Neural progenitor cell (in vitro differentiated cells): ENCODE measurements at regions not wholly inside any gene's neighbourhood (a gene's known extent, or its start where the extent isn't known, plus 50 kb on each side); places are given as distances from the start of the nearest gene placed in this dataset.

Experiments
- DNase-seq: peaks from one replicate; pipeline ENCODE4 v3.0.0-alpha.2; 2016; ENCODE audit warnings: low spot score
- H2AFZ ChIP-seq: fragments of 200-600 bp; sonication (generic); replicated peaks from 2 replicates; pipeline ENCODE4 v1.6.1; 2016; ENCODE audit warnings: antibody characterized with exemption
- H3F3A ChIP-seq: fragments of 200-600 bp; sonication (generic); 2 replicates; pipeline ENCODE4 v1.6.1; 2016; ENCODE audit warnings: antibody characterized with exemption, low read depth
- H3K27ac ChIP-seq: fragments of 200-600 bp; sonication (generic); 2 replicates; pipeline ENCODE4 v1.5.1; 2016; ENCODE audit warnings: mild to moderate bottlenecking
- H3K27me3 ChIP-seq: fragments of 200-600 bp; sonication (generic); 2 replicates; pipeline ENCODE4 v1.6.1; 2016; ENCODE audit warnings: mild to moderate bottlenecking, moderate library complexity
- H3K36me3 ChIP-seq: fragments of 200-600 bp; sonication (generic); 2 replicates; pipeline ENCODE4 v1.5.1; 2016
- H3K4me1 ChIP-seq: fragments of 200-600 bp; sonication (generic); 2 replicates; pipeline ENCODE4 v1.6.1; 2016; ENCODE audit warnings: mixed run types
- H3K4me2 ChIP-seq: fragments of 200-600 bp; sonication (generic); 2 replicates; pipeline ENCODE4 v1.6.1; 2016
- H3K4me3 ChIP-seq: fragments of 200-600 bp; sonication (generic); 2 replicates; pipeline ENCODE4 v1.5.1; 2016
- H3K79me2 ChIP-seq: fragments of 200-600 bp; sonication (generic); 2 replicates; pipeline ENCODE4 v1.6.1; 2016; ENCODE audit warnings: low read depth
- H3K9ac ChIP-seq: fragments of 200-600 bp; sonication (generic); 2 replicates; pipeline ENCODE4 v1.6.1; 2016
- H3K9me3 ChIP-seq: fragments of 200-600 bp; sonication (generic); 2 replicates; pipeline ENCODE4 v1.5.1; 2016; ENCODE audit warnings: low read depth
- H4K20me1 ChIP-seq: fragments of 200-600 bp; sonication (generic); 2 replicates; pipeline ENCODE4 v1.6.1; 2016; ENCODE audit warnings: low read depth
- H3K27ac Mint-ChIP-seq: 3 replicates; pipeline ENCODE4 v1.8.0; 2021; ENCODE audit warnings: mixed read lengths
- H3K27me3 Mint-ChIP-seq: 2 replicates; pipeline ENCODE4 v1.8.0; 2022; ENCODE audit warnings: low read depth, mild to moderate bottlenecking, inconsistent platforms, moderate library complexity, mixed read lengths; ENCODE audit not compliant: insufficient read depth
- H3K36me3 Mint-ChIP-seq: 3 replicates; pipeline ENCODE4 v1.8.0; 2021; ENCODE audit warnings: mixed read lengths
- H3K4me1 Mint-ChIP-seq: 3 replicates; pipeline ENCODE4 v1.8.0; 2021; ENCODE audit warnings: mixed read lengths
- H3K4me3 Mint-ChIP-seq: 3 replicates; pipeline ENCODE4 v1.8.0; 2021; ENCODE audit warnings: mild to moderate bottlenecking, moderate library complexity, mixed read lengths
- H3K9me3 Mint-ChIP-seq: 3 replicates; pipeline ENCODE4 v1.8.0; 2020; ENCODE audit warnings: mixed read lengths
- EZH2 ChIP-seq: fragments of 200-600 bp; sonication (generic); IDR thresholded peaks from 2 replicates; pipeline ENCODE4 v1.6.1; 2017; ENCODE audit warnings: antibody characterized with exemption, mild to moderate bottlenecking, moderate library complexity
- EZH2phosphoT487 ChIP-seq: fragments of 200-600 bp; sonication (generic); IDR thresholded peaks from 2 replicates; pipeline ENCODE4 v1.6.1; 2017; ENCODE audit warnings: antibody characterized with exemption
- TF ChIP-seq, protein P1 (sequence below): fragments of 200-600 bp; sonication (generic); IDR thresholded peaks from 2 replicates; pipeline ENCODE4 v1.5.1; 2017; ENCODE audit warnings: antibody characterized with exemption, mild to moderate bottlenecking

DNA sequence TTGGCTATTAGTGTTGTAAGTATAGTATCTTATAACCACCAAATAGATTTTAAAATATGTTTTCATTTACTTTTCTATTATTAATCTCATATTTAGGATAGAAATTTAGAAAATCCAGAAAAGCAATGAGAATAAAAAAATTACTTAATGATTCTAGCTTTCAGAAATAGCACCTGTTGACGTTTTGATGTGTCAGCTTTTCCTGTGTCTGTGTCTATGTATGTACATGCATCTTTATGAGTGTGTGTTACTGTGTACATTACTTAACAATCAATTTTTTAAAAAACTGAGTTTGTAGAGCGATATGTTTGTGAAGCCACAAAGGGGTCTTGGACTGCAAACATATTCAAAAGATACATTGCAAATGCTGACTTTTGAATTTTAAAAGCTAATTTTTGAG is 526.9 kb downstream of the BCKDHB start:
- H3K27me3 ChIP-seq, result no peaks in the 10 kb centered on the region
- H3K36me3 ChIP-seq, result no peaks in the 10 kb centered on the region
- no peak overlapping the region for H3K9ac ChIP-seq
- H3K79me2 ChIP-seq, result no peaks in the 10 kb centered on the region
- H3K9me3 Mint-ChIP-seq, result peaks cover 6% of the 10 kb centered on the region
- no peak overlapping the region for H3K4me3 ChIP-seq
- no peak overlapping the region for H3K27ac ChIP-seq
- H3K36me3 Mint-ChIP-seq, result no peaks in the 10 kb centered on the region
- H3K27me3 Mint-ChIP-seq, result peaks cover 5% of the 10 kb centered on the region
- H3K4me1 ChIP-seq, result no peaks in the 10 kb centered on the region
- H3K4me1 Mint-ChIP-seq, result peaks cover under 1% of the 10 kb centered on the region
- no peaks in the 10 kb centered on the region for H3K9me3 ChIP-seq
- H3K4me3 Mint-ChIP-seq, result no peak overlapping the region
- H3F3A ChIP-seq, result no peaks in the 10 kb centered on the region
- no peak overlapping the region for H3K4me2 ChIP-seq
- H2AFZ ChIP-seq, result no peak overlapping the region
- TF ChIP-seq EZH2 (no peak), EZH2phosphoT487 (no peak)
- TF ChIP-seq, protein P1, sequence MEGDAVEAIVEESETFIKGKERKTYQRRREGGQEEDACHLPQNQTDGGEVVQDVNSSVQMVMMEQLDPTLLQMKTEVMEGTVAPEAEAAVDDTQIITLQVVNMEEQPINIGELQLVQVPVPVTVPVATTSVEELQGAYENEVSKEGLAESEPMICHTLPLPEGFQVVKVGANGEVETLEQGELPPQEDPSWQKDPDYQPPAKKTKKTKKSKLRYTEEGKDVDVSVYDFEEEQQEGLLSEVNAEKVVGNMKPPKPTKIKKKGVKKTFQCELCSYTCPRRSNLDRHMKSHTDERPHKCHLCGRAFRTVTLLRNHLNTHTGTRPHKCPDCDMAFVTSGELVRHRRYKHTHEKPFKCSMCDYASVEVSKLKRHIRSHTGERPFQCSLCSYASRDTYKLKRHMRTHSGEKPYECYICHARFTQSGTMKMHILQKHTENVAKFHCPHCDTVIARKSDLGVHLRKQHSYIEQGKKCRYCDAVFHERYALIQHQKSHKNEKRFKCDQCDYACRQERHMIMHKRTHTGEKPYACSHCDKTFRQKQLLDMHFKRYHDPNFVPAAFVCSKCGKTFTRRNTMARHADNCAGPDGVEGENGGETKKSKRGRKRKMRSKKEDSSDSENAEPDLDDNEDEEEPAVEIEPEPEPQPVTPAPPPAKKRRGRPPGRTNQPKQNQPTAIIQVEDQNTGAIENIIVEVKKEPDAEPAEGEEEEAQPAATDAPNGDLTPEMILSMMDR, result no peak
- no peak for DNase-seq
- H4K20me1 ChIP-seq, result no peaks in the 10 kb centered on the region
- H3K27ac Mint-ChIP-seq, result no peak overlapping the region

- Histone ChIP-seq H3K4me3 (no peak overlapping the region), H3K27ac (no peak overlapping the region), H3K9me3 (no peaks in the 10 kb centered on the region), H2AFZ (no peak overlapping the region), H3K27me3 (no peaks in the 10 kb centered on the region), H3K4me1 (no peaks in the 10 kb centered on the region), H3K9ac (no peak overlapping the region), H3K4me2 (no peak overlapping the region), H4K20me1 (no peaks in the 10 kb centered on the region), H3K79me2 (no peaks in the 10 kb centered on the region), H3K36me3 (no peaks in the 10 kb centered on the region), H3F3A (peaks cover 7% of the 10 kb centered on the region)
- Mint-ChIP-seq H3K27me3 (no peaks in the 10 kb centered on the region), H3K4me3 (no peak overlapping the region), H3K27ac (no peak overlapping the region), H3K36me3 (no peaks in the 10 kb centered on the region), H3K9me3 (peaks cover 5% of the 10 kb centered on the region), H3K4me1 (no peaks in the 10 kb centered on the region)
- DNase-seq, result no peak
- TF ChIP-seq EZH2phosphoT487 (no peak), EZH2 (no peak)
- TF ChIP-seq, protein P1, result no peak
Observed at GRCh38 chr6:80625405-80625804, 518.9 kb downstream of the BCKDHB start.

DNA sequence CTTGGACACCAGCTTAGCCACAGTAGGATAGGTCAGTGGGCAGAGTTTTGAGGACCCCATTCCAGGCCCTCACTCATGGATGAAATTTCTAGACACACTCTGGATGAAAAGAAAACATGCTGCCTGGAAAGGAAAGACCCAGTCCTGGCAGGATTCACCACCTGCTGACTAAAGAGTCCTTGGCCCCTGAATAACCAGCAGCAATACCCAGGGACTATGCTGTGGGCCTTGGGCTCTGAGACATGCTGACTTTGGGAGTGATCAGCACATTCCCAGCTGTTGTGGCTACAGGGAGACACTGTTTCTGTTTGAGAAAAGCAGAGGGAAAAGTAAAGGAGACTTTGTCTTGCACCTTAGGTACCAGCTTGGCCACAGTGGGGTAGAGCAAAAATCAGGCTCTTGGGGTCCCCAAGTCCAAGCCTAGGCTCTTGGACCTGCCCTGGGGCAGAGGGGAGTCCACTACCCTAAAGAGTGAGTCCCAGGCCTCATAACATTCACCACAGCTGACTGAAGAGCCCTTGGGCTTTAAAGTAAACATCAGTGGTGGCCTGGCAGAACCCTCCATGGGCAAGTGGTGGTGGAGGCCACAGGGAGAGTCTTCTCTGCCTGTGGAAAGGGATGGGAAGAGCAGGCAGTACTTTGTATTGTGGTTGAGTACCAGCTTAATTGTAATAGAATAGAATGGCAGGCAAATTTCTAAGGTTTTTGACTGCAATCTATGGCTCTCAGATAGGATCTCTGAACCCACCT is 516.8 kb downstream of the BCKDHB start:
- Histone ChIP-seq H3K79me2 (no peaks in the 10 kb centered on the region), H4K20me1 (no peaks in the 10 kb centered on the region), H3K27ac (no peak overlapping the region), H3K9ac (no peak overlapping the region), H3K4me3 (no peak overlapping the region), H3K4me1 (no peaks in the 10 kb centered on the region), H3F3A (peaks cover 7% of the 10 kb centered on the region), H3K36me3 (no peaks in the 10 kb centered on the region), H2AFZ (no peak overlapping the region), H3K9me3 (no peaks in the 10 kb centered on the region), H3K27me3 (no peaks in the 10 kb centered on the region), H3K4me2 (no peak overlapping the region)
- Mint-ChIP-seq H3K27me3 (peaks cover under 1% of the 10 kb centered on the region), H3K36me3 (no peaks in the 10 kb centered on the region), H3K27ac (no peak overlapping the region), H3K9me3 (peaks cover 6% of the 10 kb centered on the region), H3K4me1 (no peaks in the 10 kb centered on the region), H3K4me3 (no peak overlapping the region)
- no peak for DNase-seq
- TF ChIP-seq, protein P1, result no peak
- no peak for TF ChIP-seq EZH2
- TF ChIP-seq EZH2phosphoT487, result no peak
